Aorta (tissue), 5 donors: ENCODE measurements at regions not wholly inside any gene's neighbourhood (a gene's known extent, or its start where the extent isn't known, plus 50 kb on each side); places are given as distances from the start of the nearest gene placed in this dataset.
"Not testable (repeated sequence)": the region's sequence is repeated elsewhere in the genome, so short reads cannot be mapped to it uniquely, and the experiment has no call there.

ENCODE experiments used
- ATAC-seq: fragments of 200-7000 bp; cut with Tn5 transposase; one replicate; pipeline ENCODE4 v1.9.1; 2022; ENCODE audit warnings: moderate library complexity; ENCODE audit not compliant: low FRiP score
- DNase-seq, 2 donors: peaks; one replicate each; pipeline ENCODE4 v3.0.0-alpha.2; 2020
- H3K27ac ChIP-seq, 2 donors: one replicate each; pipeline ENCODE4 v1.5.1; 2013; ENCODE audit warnings: low read length in 2 of 2, mild to moderate bottlenecking in 2 of 2, moderate library complexity in 2 of 2, control low read depth in 1 of 2, inconsistent platforms in 1 of 2, low read depth in 1 of 2
- H3K27me3 ChIP-seq, 2 donors: one replicate each; pipeline ENCODE4 v1.6.1; 2013; ENCODE audit warnings: control low read depth in 1 of 2, low read length in 1 of 2, mild to moderate bottlenecking in 1 of 2, moderate library complexity in 1 of 2; ENCODE audit not compliant: insufficient read depth in 2 of 2, control insufficient read depth in 1 of 2
- H3K36me3 ChIP-seq, 2 donors: one replicate each; pipeline ENCODE4 v1.6.1; 2013; ENCODE audit warnings: control low read depth in 1 of 2, low read length in 1 of 2, mild to moderate bottlenecking in 1 of 2; ENCODE audit not compliant: insufficient read depth in 2 of 2, control insufficient read depth in 1 of 2
- H3K4me1 ChIP-seq, 2 donors: one replicate each; pipeline ENCODE4 v1.6.1; 2013; ENCODE audit warnings: low read length in 2 of 2, control low read depth in 1 of 2, mild to moderate bottlenecking in 1 of 2, moderate library complexity in 1 of 2; ENCODE audit not compliant: insufficient read depth in 2 of 2, control insufficient read depth in 1 of 2
- H3K4me3 ChIP-seq, 2 donors: one replicate each; pipeline ENCODE4 v1.5.1; 2013; ENCODE audit warnings: low read length in 2 of 2, control low read depth in 1 of 2, mild to moderate bottlenecking in 1 of 2
- H3K9me3 ChIP-seq: one replicate; pipeline ENCODE4 v1.6.1; 2013; ENCODE audit warnings: mild to moderate bottlenecking, low read length; ENCODE audit not compliant: control insufficient read depth
- WGBS, 2 donors: extraction: QIAGEN DNeasy Blood & Tissue Kit; methylation state at CpG; one replicate each; pipeline ENCODE4 v1.1.7; 2013; 5-methylcytosine and 5-hydroxymethylcytosine counted together
- intact Hi-C, 2 donors: fragments of 100-400 bp; cut with DNase I; formaldehyde crosslinking; loops; one replicate each; pipeline versions ENCODE4 v1.14.2 to v1.15.0; 2022
- donor health status: healthy with polysubstance abuse.
- donor health status: Bipolar disorder and iron deficiency.
- donor health status: DM: no; HTN: no; CAD: no.
- donor health status: DM: no; HTN: no; CAD: no.
- donor health status: DM: yes; HTN: yes; CAD: no.

GRCh38 chr11:36741515-36741914 lies 143.5 kb upstream of the RAG2 start:
- DNase-seq: no peak
- Histone ChIP-seq H3K27ac (no peak overlapping the region), H3K9me3 (peaks cover 5% of the 10 kb centered on the region), H3K4me3 (no peak overlapping the region), H3K27me3 (no peaks in the 10 kb centered on the region), H3K4me1 (no peaks in the 10 kb centered on the region), H3K36me3 (no peaks in the 10 kb centered on the region)
- intact Hi-C loops: loop anchor here in 1 of 2 donors (10.0 kb wide), 1 partner anchor 177 kb away; the partner anchor contains the start of gene RAG1
- no peak for ATAC-seq

GRCh38 chr11:36738292-36738861 lies 140.3 kb upstream of the RAG2 start:
- Histone ChIP-seq H3K27ac (no peak overlapping the region), H3K4me3 (no peak overlapping the region), H3K27me3 (no peaks in the 10 kb centered on the region), H3K9me3 (peaks cover 5% of the 10 kb centered on the region), H3K36me3 (no peaks in the 10 kb centered on the region), H3K4me1 (no peaks in the 10 kb centered on the region)
- no peak for DNase-seq
- WGBS, 2 donors: 50% methylated on average over 3 of the region's 3 CpGs
- no peak for ATAC-seq
- intact Hi-C loops: no loop called here

DNA sequence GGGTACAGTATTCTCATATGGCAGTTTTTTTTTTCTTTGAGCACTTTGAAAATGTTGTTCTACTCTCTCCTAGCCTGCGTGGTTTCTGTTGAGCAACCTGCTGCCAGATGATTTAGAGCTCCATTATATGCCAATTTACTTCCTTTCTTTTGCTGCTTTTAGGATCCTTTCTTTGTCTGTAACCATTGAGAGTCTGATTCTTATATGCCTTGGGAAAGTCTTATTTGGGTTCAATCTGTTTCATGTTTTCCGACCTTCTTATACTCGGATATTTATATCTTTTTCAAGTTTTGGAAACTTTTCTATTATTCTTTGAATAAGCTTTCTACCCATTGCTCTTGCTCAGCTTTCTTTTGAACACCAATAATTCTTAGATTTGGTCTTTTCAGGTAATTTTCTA lies 138.1 kb upstream of the RAG2 start:
- 73 to 75% methylated on average over 3 of the region's 3 CpGs for WGBS, 2 donors
- Histone ChIP-seq H3K4me1 (no peaks in the 10 kb centered on the region), H3K27ac (no peak overlapping the region), H3K27me3 (no peaks in the 10 kb centered on the region), H3K9me3 (peaks cover 5% of the 10 kb centered on the region), H3K4me3 (no peak overlapping the region), H3K36me3 (no peaks in the 10 kb centered on the region)
- ATAC-seq: no peak
- DNase-seq: no peak
- intact Hi-C loops: no loop called here

- 94 to 96% methylated on average over 10 of the region's 10 CpGs for WGBS, 2 donors
- H3K36me3 ChIP-seq, H3K4me3 ChIP-seq, H3K27me3 ChIP-seq, H3K9me3 ChIP-seq, ATAC-seq, H3K4me1 ChIP-seq, H3K27ac ChIP-seq, intact Hi-C loops, DNase-seq: not testable (repeated sequence)
Measured at GRCh38 chr11:36733721-36734120, 135.7 kb upstream of the RAG2 start.

DNA sequence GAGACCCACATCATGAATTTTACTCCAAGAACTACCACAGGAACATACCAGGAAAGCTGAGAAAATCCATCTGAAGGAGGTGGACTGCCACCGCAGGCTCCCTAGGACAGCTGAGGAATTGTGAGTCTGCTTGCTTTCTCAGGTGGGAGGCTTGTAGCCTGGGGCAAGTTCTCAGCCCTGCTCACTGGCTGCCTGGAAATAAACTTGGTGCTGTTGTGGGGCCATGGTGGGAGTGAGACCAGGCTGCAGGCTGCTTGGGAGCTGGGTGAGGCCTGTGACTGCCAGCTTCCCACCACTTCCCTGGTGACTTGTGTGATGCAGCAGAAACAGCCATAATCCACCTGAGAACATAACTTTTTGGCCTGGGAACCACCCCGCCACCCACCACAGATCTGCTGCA lies 132.7 kb upstream of the RAG2 start:
- intact Hi-C loops: no loop called here
- DNase-seq (no peak), ATAC-seq (no peak)
- Histone ChIP-seq H3K36me3 (no peaks in the 10 kb centered on the region), H3K9me3 (no peaks in the 10 kb centered on the region), H3K4me3 (no peak overlapping the region), H3K27ac (no peak overlapping the region), H3K4me1 (no peaks in the 10 kb centered on the region), H3K27me3 (no peaks in the 10 kb centered on the region)
- WGBS, 2 donors: 93 to 100% methylated on average over 2 of the region's 2 CpGs

- ATAC-seq (no peak), DNase-seq (no peak)
- Histone ChIP-seq H3K4me1 (no peaks in the 10 kb centered on the region), H3K9me3 (no peaks in the 10 kb centered on the region), H3K36me3 (no peaks in the 10 kb centered on the region), H3K4me3 (no peak overlapping the region), H3K27me3 (no peaks in the 10 kb centered on the region), H3K27ac (no peak overlapping the region)
- WGBS, 2 donors: 41 to 46% methylated on average over 3 of the region's 3 CpGs
- intact Hi-C loops: no loop called here
Measured at GRCh38 chr11:36729825-36730224, 131.8 kb upstream of the RAG2 start.

DNA sequence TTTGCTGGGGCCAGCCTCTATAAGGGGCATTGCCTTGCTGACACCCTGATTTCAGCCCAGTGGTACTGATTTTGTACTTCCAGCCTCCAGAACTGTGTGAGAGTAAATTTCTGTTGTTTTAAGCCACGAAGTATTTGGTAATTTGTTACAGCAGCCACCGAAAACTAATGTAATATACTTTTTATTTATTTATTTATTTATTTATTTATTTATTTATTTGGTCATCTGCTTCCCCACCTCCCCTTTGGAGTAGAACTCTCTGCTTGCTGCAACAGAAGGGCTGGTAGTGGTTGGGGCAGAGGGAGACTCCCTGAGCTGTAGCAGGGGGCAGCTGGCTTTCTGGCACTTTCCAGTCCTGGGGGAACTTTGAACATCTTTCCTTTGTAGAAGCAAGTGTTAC lies 128.4 kb upstream of the RAG2 start:
- intact Hi-C loops: no loop called here
- ATAC-seq: no peak

GRCh38 chr11:36724742-36725385 lies 126.8 kb upstream of the RAG2 start:
- intact Hi-C loops: no loop called here

More for the DNA sequence above, 128.4 kb upstream of the RAG2 start:
- WGBS, 2 donors: 83 to 92% methylated on average over 2 of the region's 2 CpGs
- H3K4me3 ChIP-seq: no peak overlapping the region
- no peak overlapping the region for H3K27ac ChIP-seq
- H3K4me1 ChIP-seq: no peaks in the 10 kb centered on the region
- no peaks in the 10 kb centered on the region for H3K27me3 ChIP-seq
- DNase-seq: no peak
- H3K9me3 ChIP-seq: no peaks in the 10 kb centered on the region
- H3K36me3 ChIP-seq: no peaks in the 10 kb centered on the region

DNA sequence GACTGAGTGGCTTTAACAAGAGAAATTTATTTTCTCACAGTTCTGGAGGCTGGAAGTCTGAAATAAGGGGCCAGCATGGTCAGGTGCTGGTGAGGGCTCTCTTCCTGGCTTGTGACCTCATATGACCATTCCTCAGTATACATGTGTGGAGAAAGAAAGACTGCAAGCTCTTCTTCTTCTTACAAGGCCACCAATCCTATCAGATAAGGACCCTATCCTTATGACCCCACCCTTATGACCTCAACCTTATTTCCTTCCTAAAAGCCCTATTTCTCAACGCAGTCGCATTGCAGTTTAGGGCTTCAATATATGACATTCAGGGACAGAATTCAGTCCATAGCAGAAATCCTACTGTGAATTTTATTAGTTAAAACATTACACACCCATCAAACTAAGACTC lies 124.4 kb upstream of the RAG2 start:
- H3K27me3 ChIP-seq: no peaks in the 10 kb centered on the region
- WGBS, 2 donors: 96% methylated on average over 2 of the region's 2 CpGs
- intact Hi-C loops: no loop called here
- no peak for DNase-seq
- no peak overlapping the region for H3K4me3 ChIP-seq
- H3K9me3 ChIP-seq: no peaks in the 10 kb centered on the region
- no peak overlapping the region for H3K27ac ChIP-seq
- no peak for ATAC-seq
- no peaks in the 10 kb centered on the region for H3K4me1 ChIP-seq
- H3K36me3 ChIP-seq: no peaks in the 10 kb centered on the region

More at GRCh38 chr11:36724742-36725385, 126.8 kb upstream of the RAG2 start:
- Histone ChIP-seq H3K27me3 (no peaks in the 10 kb centered on the region), H3K27ac (no peak overlapping the region), H3K4me1 (no peaks in the 10 kb centered on the region), H3K9me3 (no peaks in the 10 kb centered on the region), H3K4me3 (no peak overlapping the region), H3K36me3 (no peaks in the 10 kb centered on the region)
- ATAC-seq (no peak), DNase-seq (no peak)
- 72 to 74% methylated on average over 5 of the region's 5 CpGs for WGBS, 2 donors
